Fibroblast of lung (primary cell): ENCODE measurements at regions not wholly inside any gene's neighbourhood (a gene's known extent, or its start where the extent isn't known, plus 50 kb on each side); places are given as distances from the start of the nearest gene placed in this dataset.

Source experiments
- CTCF ChIP-seq, 2 donors: IDR thresholded peaks in 1 of 2; conservative IDR thresholded peaks in 1 of 2; 1 replicate in 1 of 2; 2 replicates in 1 of 2; pipeline ENCODE4 v1.5.1; 2011 to 2012; ENCODE audit warnings: low read length in 2 of 2, control low read depth in 1 of 2, inconsistent platforms in 1 of 2, low read depth in 1 of 2, mild to moderate bottlenecking in 1 of 2
- EZH2 ChIP-seq: IDR thresholded peaks from 2 replicates; pipeline ENCODE4 v1.5.1; 2012; ENCODE audit warnings: low read length, control low read depth, mild to moderate bottlenecking; ENCODE audit errors: missing control alignments

GRCh38 chr1:30526652-30527345 lies 196.6 kb downstream of the MATN1 start:
- no peak for TF ChIP-seq CTCF (conservative IDR thresholded peaks at IDR 0.05 in 1 of 2, IDR thresholded peaks at IDR 0.05 in 1 of 2; ENCODE audit: low read depth in 1 of 2, low read length in 2 of 2)
- TF ChIP-seq EZH2, result no peak
